ENCODE measurements at regions not wholly inside any gene's neighbourhood (a gene's known extent, or its start where the extent isn't known, plus 50 kb on each side); places are given as distances from the start of the nearest gene placed in this dataset.

- TF ChIP-seq, protein P1, sequence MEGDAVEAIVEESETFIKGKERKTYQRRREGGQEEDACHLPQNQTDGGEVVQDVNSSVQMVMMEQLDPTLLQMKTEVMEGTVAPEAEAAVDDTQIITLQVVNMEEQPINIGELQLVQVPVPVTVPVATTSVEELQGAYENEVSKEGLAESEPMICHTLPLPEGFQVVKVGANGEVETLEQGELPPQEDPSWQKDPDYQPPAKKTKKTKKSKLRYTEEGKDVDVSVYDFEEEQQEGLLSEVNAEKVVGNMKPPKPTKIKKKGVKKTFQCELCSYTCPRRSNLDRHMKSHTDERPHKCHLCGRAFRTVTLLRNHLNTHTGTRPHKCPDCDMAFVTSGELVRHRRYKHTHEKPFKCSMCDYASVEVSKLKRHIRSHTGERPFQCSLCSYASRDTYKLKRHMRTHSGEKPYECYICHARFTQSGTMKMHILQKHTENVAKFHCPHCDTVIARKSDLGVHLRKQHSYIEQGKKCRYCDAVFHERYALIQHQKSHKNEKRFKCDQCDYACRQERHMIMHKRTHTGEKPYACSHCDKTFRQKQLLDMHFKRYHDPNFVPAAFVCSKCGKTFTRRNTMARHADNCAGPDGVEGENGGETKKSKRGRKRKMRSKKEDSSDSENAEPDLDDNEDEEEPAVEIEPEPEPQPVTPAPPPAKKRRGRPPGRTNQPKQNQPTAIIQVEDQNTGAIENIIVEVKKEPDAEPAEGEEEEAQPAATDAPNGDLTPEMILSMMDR (conservative IDR thresholded peaks at IDR 0.05 in 1 of 2, IDR thresholded peaks at IDR 0.05 in 1 of 2; ENCODE audit: extremely low read depth in 1 of 2, insufficient read depth in 1 of 2, low read depth in 1 of 2, low read length in 2 of 2): no peak
- no peak for TF ChIP-seq EZH2 (IDR thresholded peaks at IDR 0.05; ENCODE audit: borderline replicate concordance, low read length)
These were observed 79.8 kb downstream of the PSMB1 start for GRCh38 chr6:170473301-170473717.
